ENCODE measurements at regions not wholly inside any gene's neighbourhood (a gene's known extent, or its start where the extent isn't known, plus 50 kb on each side); places are given as distances from the start of the nearest gene placed in this dataset.
"Not testable (repeated sequence)": the region's sequence is repeated elsewhere in the genome, so short reads cannot be mapped to it uniquely, and the experiment has no call there.

DNA sequence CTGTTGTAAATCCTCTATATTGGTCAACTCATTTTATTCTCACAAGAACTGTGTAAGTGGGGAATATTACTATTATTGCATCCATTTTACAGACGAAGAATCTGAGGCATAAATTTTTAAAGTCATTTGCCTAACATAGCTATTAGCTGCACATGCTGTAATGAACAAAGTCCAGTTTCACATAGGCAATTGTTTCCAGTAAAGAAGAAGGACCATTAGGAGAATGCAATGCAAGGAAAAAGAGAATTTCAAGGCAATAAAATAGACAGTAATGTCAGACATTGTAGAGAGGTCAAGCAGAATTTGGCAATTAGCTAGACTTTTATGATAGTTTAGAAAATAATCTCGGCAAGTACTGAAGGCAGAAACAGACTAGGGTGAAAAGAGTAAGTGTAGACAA, 578.7 kb upstream of the NECTIN3 start:
- DNase-seq: no peak

DNA sequence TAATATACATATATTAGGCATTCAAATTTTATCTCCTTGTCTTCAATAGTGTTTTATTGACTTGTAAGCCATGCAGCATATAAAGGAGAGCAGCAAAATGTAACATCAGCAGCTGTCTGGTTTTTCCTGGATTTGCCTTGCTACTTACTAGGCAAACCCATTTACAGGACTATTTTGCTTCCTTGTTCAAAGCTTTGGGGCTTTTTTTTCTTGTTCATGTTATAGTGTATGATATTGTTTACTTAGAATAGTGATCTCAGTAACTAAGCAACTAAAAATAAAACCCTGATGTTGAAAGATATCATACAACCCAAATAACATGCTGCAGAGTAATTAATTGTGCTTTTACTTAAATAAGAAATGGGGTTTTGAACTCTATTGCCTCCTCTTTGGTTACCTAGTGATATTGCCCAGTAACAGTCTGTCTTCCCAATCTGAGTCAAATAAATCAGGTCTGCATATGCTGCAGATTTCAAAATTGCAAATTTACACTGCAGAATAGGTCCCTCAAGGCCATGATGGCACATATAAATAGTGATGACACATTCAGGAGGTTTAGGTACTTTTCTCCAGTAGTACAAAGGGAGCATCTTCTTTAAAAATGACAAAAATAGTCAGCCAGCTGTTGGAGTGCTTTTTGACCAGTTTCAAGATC, 578.1 kb upstream of the NECTIN3 start:
- DNase-seq: no peak

DNA sequence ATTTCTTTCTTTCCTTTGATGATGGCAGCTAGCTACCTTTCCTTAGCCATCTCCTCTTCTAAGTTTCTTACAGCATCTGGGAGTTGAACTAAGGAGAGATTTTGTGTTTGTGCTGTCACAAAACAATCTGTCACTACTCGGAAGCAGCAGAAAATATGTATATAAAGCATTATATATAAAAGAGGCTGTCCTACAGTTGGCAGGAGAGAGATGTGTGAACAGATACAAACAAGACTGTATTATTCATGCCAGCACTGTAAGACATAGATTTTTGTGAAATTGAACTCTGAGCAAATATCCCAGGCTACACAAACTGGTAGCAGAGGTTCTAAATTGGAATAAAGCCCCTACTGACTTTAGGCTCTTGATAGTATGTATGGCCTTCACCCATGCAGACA, 577.5 kb upstream of the NECTIN3 start:
- no peak for DNase-seq

DNA sequence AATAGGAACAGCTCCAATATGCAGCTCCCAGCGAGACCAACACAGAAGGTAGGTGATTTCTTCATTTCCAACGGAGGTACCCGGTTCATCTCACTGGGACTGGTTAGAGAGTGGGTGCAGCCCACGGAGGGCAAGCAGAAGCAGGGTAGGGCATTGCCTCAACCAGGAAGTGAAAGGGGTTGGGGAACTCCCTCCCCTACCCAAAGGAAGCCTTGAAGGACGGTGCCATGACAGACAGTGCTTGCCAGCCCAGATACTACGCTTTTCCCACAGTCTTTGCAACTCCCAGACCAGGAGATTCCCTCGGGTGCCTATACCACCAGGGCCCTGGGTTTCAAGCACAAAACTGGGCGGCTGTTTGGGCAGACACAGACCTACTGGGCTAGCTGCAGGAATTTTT, 576.9 kb upstream of the NECTIN3 start:
- no peak for DNase-seq

DNA sequence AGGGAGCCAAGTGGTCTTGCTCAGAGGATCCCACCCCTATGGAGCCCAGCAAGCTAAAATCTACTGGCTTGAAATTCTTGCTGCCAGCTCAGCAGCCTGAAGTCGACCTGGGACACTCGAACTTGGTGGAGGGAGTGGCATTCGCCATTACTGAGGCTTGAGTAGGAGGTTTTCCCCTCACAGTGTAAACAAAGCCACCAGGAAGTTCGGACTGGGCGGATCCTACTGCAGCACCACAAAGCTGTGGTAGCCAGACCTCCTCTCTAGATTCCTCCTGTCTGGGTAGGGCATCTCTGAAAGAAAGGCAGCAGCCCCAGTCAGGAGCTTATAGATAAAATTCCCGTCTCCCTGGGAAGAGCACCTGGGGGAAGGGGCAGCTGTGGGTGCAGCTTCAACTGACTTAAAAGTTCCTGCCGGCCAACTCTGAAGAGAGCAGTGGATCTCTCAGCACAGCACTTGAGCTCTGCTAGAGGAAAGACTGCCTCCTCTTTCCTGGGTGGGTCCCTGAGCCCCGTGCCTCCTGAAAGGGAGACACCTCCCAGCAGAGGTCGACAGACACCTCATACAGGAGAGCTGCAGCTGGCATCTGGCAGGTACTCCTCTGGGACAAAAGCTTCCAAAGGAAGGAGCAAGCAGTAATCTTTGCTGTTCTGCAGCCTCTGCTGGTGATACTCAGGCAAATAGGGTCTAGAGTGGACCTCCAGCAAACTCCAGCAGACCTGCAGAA, 576.3 kb upstream of the NECTIN3 start:
- DNase-seq: no peak

DNA sequence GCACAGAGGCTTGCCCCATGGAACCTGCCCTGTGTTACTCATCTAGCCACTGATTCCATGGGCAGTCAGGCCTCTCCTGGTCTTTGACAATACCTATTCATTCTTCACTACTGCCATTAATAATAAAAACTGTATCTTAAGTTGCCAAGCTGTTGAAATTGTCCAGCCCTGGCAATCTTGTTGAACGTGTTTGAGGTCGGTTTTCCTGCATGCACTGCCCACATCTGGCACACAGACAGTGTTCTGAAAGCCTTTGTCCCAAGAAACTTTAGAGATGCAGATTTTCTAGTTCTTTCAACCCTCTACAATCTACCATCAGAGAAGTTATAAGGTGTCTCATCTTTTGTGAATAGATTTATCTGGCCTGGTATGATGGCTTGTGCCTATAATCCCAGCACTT, 567.2 kb upstream of the NECTIN3 start:
- no peak for DNase-seq

DNA sequence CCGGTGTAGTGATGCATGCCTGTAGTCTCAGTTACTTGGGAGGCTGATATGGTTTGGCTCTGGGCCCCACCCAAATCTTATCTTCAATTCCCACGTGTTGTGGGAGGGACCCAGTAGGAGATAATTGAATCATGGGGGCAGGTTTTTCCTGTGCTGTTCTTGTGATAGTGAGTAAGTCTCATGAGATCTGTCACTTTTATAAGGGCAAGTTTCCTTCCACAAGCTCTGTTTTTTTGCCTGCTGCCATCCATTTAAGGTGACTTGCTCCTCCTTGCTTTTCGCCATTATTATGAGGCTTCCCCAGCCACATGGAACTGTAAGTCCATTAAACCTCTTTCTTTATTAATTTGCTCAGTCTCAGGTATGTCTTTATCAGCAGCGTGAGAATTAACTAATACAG, 566.7 kb upstream of the NECTIN3 start:
- no peak for DNase-seq

DNA sequence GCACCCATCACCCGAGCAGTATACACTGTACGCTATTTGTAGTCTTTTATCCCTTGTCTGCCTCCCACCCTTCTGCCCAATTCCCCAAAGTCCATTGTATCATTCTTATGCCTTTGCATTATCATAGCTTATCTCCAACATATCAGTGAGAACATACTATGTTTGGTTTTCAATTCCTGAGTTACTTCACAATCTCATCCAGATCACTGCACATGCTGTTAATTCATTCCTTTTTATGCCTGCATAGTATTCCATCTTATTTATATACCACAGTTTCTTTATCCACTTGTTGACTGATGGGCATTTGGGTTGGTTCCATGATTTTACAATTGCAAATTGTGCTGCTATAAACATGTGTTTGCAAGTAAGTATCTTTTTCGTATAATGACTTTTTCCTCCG, 564.7 kb upstream of the NECTIN3 start:
- DNase-seq: no peak

DNA sequence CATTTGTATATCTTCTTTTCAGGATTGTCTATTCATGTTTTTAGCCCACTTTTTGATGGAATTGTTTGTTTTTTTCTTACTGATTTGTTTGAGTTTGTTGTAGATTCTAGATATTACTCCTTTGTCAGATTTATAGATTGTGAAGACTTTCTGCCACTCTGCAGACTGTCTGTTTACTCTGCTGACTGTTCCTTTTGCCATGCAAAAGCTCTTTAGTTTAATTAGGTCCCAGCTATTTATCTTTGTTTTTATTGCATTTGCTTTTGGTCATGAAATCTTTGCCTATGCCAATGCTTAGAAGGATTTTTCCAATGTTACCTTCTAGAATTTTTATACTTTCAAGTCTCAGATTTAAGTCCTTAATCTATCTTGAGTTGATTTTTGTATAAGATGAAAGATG, 564.0 kb upstream of the NECTIN3 start:
- DNase-seq: not testable (repeated sequence)

DNA sequence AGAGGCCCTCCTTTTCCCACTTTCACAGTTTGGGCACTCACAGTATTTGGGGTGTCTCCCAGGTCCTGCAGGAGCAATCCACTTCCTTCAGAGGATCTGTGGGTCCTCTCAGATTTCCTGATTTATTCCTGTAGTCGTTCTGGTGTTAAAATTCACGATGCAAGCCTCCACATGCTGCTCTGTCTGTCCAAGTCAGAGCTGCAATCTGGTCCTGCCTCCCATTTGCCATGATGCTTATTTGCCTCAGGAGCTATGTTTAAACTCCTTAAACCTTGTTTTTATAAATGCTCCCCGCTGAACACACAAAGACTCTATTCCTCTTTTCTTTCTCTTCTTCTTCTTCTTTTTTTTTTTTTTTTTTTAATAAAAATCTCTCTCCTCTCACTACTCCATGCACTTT, 558.7 kb upstream of the NECTIN3 start:
- DNase-seq: no peak

DNA sequence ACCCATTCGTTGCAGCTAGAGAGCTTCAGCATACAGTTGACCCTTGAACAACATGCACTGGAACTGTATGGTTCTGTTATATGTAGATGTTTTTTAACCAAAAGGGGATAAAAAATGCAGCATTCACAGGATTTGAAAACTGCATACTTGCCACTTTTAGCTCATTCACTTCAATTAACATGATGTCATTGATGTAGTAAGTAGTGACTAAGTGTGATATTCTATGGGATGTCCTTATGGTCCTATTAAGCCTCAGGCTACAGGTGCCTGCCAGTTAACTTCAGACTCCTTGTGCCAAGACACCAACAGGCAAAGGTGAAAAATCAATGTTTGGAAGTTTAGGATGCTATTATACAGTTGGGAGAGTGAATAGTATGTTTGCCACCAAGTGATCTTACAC, 553.6 kb upstream of the NECTIN3 start:
- no peak for DNase-seq

DNA sequence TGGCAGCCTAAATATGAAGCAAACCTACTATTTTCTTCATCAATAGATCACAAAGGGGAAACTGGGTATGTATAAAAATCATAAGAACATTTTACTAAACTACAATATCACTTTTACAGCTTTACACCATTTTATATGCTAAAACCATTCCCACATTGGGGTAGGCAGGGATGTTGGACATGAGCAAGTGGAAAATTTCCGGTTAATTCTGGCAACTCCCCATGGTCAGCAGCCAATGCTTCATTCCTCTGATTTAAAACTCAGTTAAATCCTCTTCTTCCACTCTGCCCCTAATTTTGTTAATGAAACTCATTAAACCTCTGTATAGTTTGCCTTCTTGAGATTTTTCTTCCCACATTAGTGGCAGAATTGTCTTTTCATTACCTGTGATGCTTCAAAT, 552.5 kb upstream of the NECTIN3 start:
- no peak for DNase-seq

DNA sequence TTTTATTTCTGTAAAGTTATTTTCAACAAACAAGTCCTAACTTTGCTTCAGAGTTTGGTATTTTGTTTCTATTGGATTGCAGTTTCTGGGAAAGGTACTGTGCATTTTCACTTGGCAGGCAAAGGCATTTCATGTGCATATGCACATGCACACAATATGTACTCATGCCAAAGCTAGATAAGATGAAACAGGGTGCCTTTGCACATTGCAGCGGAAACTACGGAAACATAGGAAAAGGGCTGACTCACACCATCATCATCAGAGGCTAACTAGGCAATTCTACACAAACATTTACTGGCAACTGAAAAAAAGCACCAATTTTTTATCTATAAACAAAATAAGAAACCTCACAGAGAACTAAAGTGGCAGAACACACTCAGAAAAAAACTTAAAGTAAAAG, 550.6 kb upstream of the NECTIN3 start:
- no peak for DNase-seq

DNA sequence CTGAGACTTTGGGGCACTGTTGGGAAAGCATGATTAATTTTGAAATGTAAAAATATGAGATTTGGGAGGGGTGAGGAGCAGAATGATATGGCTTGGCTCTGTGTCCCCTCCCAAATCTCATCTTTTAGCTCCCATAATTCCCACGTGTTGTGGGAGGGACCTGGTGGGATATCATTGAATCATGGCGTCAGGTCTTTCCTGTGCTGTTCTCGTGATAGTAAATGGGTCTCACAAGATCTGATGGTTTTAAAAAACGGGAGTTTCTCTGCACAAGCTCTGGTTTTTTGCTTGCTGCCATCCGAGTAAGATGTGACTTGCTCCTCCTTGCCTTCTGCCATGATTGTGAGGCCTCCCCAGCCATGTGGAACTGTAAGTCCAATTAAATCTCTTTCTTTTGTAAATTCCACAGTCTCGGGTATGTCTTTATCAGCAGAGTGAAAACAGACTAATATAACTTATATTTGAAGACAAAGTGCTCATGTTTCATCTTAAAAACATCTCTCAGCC, 546.0 kb upstream of the NECTIN3 start:
- not testable (repeated sequence) for DNase-seq

DNA sequence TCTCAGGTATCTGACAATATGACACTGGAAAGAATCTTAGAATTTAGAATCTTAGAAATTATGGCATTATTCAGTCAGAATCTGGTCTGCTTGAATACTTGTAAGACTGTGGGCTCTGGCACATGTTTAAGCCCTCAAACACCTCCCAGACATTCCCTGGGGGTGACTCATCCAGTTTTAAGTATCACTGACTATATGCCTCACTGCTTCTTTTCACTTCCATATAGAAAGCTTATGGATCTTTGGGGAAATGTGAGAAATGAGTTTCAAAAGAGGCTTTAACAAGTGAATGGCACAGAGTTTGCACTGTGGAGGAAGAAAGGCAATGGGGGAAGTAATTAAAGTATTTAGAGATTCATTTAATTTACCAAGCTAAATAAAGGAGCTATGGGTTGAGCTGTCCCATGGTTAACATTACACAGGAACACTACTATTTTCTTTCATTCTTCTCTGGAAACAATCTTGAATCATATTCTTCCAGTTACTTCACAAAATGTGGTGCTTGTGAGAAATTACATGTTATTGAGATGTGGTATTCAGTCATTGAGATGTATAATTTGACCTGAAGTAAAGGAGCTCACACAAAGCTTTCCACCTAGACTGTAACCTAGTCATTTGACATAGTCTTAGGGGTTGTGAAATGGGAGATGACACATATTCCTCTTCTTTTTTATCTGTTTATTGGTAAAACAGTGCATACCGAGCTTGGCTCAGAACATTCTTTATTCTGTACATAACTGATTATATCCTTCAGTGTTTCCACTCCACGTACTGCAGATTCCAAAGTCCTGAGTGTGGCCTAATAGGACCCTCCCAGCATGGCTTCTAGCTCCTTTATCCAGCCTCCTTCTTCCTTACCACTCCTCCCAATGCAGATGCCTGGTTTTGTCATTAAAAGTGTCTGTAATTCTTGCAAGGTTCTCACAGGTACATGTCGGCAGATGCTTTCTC, 544.6 kb upstream of the NECTIN3 start:
- no peak for DNase-seq

DNA sequence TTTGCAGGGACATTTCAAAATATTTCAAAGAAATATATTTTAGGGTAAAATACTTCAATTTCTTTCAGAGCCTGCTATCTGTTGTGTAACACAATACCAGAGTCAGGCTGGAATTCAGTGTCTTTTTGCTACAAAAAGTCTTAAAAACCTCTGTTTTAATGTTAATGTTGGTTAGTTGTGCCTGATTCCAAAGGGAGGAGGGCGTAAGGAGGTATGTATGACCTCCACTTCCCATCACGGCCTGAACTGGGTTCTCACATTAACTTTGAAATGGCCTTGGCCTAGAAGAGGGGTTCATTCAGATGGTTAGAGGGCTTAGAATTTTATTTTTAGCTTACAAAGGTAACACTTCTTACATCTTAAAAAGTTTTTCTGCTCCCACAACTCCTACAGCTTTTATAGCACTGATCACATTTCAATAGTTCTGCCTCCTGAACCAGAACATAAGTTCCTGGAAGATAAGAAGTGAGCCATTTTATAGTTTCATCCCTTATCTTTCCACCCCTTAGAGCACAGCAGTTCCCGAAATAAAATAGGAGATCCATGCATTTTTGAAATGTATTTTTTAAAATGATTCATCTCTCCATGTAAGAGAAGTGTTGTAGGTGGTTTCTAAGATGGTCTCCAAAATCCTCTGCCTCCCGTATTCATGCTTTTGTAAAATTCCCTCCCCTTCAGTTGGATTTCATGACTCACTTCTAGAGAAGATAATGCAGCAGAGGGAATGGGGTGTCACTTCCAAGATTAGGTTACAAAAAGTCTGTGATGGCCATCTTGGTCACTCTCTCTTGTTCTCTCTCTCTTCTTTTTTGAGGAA, 543.1 kb upstream of the NECTIN3 start:
- no peak for DNase-seq

DNA sequence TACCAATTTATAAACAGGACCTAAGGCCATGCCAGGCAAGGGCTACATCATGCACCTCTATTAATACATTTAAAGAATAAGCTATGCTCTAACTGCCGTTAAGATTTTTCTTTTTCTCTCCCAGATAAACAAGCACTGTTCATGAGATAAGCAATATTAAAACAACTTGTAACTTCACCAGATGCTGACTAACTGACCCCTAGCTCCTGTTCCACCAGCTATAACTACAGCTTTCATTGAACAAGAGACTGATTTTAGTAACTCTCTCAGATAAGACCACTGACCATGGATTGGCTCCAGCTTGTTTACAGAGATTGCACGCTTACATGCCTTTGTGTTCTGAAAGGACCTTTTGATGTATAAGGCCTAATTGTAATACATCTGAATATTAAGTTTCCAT, 540.7 kb upstream of the NECTIN3 start:
- DNase-seq: no peak

DNA sequence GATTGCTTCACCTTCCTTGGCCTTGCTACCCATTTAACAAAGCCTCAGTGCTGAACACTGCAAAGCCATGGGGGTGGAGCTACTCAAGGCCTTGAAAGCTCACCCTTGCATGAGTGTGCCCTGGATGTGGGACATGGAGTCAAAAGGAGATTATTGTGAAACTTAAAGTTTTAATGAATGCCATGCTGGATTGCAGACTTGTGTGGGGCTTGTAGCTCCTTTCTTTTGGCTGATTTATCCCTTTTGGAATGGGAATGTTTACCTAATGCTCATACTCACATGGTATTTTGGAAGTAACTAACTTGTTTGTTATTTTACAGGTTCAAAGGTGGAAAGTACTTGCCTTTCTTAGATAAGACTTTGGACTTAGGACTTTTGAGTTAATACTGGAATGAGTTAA, 538.5 kb upstream of the NECTIN3 start:
- DNase-seq: no peak

DNA sequence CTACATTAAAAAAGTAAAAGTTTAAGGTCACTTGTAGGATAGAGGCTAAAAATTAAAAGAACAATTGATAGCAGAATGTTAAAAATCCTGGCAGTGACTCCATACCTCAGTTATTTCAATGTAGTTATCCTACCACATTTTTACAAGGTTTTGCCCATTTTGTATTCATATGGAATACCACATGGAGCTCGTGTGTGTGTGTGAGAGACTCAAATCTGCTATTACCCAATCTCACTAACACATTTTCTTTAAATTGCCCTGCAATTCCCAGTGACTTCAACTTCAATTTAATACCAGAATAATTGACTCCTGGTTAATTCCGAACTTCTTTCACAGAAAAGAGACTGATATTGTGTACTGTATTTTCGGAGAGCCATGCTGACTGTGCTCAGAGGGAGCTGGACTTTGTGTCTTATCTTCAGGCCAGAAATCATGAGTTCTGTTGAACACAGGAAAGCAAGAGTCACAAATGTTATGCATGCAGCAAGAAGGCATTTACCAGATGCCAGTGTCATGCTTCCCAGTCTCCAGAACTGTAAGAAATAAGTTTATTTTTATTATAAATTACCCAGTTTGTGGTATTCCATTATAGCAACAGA, 529.0 kb upstream of the NECTIN3 start:
- no peak for DNase-seq

DNA sequence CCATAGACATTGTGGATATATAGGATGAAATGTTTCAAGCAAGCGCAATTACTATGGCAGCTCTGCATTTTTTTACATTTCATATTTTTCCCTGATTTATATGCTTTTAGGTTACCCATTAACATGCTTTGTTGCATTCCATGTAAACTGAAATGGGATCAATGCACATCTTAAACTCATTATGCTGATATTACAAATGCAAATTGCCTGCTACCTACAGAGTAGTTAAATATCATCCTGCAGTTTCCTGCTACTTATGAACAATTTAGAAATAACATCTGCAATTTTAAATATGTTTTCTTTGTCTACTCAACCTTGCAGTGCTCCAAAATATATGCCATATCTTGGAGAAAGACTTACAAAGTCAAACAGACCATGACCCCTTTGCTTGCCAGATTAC, 526.9 kb upstream of the NECTIN3 start:
- DNase-seq: no peak

DNA sequence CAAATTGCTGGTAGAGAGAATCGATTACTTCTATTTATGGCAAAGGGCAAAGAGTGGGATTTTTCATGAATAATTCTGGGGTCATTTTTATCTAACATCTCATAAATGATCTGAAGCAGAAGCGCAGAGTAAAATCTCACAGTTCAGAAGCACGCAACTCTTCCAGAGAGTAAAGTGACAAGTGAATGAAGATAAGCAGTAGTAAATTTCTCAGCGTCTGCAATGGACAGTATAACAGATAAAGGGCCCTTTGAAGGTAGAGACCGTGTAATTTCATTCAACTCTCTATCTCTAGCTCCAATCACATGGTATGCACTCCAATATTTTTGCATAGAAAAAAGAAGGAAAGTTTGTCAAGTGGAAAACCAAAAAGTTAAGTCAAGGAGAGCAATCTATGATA, 521.1 kb upstream of the NECTIN3 start:
- DNase-seq: no peak

DNA sequence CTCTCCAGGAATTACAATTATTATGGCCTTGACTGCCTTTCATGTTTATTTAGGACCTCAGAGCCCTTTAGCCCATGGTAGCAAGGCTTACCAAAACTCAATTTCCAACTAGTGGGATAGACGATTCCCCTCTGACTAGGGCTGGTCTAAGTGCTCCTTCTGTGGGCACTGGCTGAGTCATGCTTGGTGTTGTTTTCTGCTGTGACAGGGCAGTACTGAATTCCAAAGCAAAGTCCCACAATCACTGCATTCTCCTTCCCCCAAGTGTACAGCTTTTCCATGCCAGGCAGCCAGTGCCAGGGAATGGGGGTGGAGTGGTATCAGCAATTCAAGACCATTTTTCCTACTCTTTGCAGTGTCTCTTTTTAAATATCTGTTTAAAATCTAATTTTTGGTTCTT, 509.0 kb upstream of the NECTIN3 start:
- DNase-seq: no peak

All from suppressor macrophage (primary cell).